Heart right ventricle (tissue), 16 donors: ENCODE measurements at regions not wholly inside any gene's neighbourhood (a gene's known extent, or its start where the extent isn't known, plus 50 kb on each side); places are given as distances from the start of the nearest gene placed in this dataset.

ENCODE experiments used
- ATAC-seq, 8 donors: fragments of 200-7000 bp; cut with Tn5 transposase; one replicate each; pipeline ENCODE4 v1.9.1; 2020; ENCODE audit warnings: mild to moderate bottlenecking in 8 of 8, moderate library complexity in 8 of 8, moderate number of reproducible peaks in 1 of 8
- DNase-seq, 2 donors: peaks; one replicate each; pipeline ENCODE4 v3.0.0-alpha.2; 2020
- H3K27ac ChIP-seq, 10 donors: fragments of 200-600 bp; sonication (generic) in 2 of 10; one replicate each; pipeline versions ENCODE4 v1.5.0 to v1.8.0; 2020 to 2022; ENCODE audit warnings: mild to moderate bottlenecking in 3 of 10
- H3K27me3 ChIP-seq, 7 donors: fragments of 200-600 bp; one replicate each; pipeline ENCODE4 v1.8.0; 2021 to 2022; ENCODE audit warnings: mild to moderate bottlenecking in 2 of 7
- H3K36me3 ChIP-seq, 9 donors: fragments of 200-600 bp; sonication (generic) in 1 of 9; one replicate each; pipeline versions ENCODE4 v1.5.0 to v1.8.0; 2020 to 2022; ENCODE audit warnings: mild to moderate bottlenecking in 2 of 9
- H3K4me1 ChIP-seq, 9 donors: fragments of 200-600 bp; sonication (generic) in 1 of 9; one replicate each; pipeline versions ENCODE4 v1.5.0 to v1.8.0; 2020 to 2022; ENCODE audit warnings: mild to moderate bottlenecking in 4 of 9
- H3K4me3 ChIP-seq, 10 donors: fragments of 200-600 bp; sonication (generic) in 2 of 10; one replicate each; pipeline versions ENCODE4 v1.5.0 to v1.8.0; 2020 to 2022; ENCODE audit warnings: mild to moderate bottlenecking in 7 of 10, moderate library complexity in 2 of 10
- H3K9me3 ChIP-seq, 11 donors: fragments of 200-600 bp in 10 of 11; sonication (generic) in 2 of 11; one replicate each; pipeline versions ENCODE4 v1.5.0 to v1.8.0; 2013 to 2022; ENCODE audit warnings: mild to moderate bottlenecking in 2 of 11, control low read depth in 1 of 11, moderate library complexity in 1 of 11
- CTCF ChIP-seq, 9 donors: fragments of 200-600 bp; sonication (generic) in 2 of 9; IDR thresholded peaks; one replicate each; pipeline versions ENCODE4 v1.5.0 to v1.8.0; 2021 to 2022; ENCODE audit warnings: antibody characterized with exemption in 9 of 9, mild to moderate bottlenecking in 5 of 9, moderate library complexity in 1 of 9
- WGBS, 2 donors: extraction: QIAGEN DNeasy Blood & Tissue Kit; methylation state at CpG; one replicate each; pipeline ENCODE4 v1.1.7; 2013; ENCODE audit warnings: inconsistent platforms in 1 of 2; 5-methylcytosine and 5-hydroxymethylcytosine counted together
- intact Hi-C, 10 donors: fragments of 100-400 bp; cut with DNase I; formaldehyde crosslinking; loops; one replicate each; pipeline versions ENCODE4 v1.11.1 to v1.14.2; 2022
- donor health status: Arrhythmogenic right ventricular cardiomyopathy.
- donor health status: ischemic (EF 13 %, LVEDD 7.1; RV severe dilation, severe dysfunction).
- donor health status: healthy with polysubstance abuse.
- donor health status: DM: no; HTN: yes; CAD: no.
- donor health status: DM: no; HTN: no; CAD: no.
- donor health status: ischemic (EF 25% LVEDD 6.9; RV normal size, moderate dysfunction).
- donor health status: ischemic (EF 25% LVEDD 5.7; RV mildly dilated, moderate dysfunction).
- donor health status: healthy.
- donor health status: DM: yes; HTN: yes; CAD: no.
- donor health status: Ischemic cardiomyopathy.
- donor health status: ischemic (EF 35%, LVEDD 5.7; RV mildly dilated, moderate dysfunction).
- donor health status: nonischemic (EF 11% LVEDD 7.7; RV severe dilation, severe dysfunction).
- donor health status: DM: yes; HTN: yes; CAD: no.
- donor health status: PGD.
- donor health status: ischemic (EF 29% LVEDD 5.4; RV normal size, mild dysfunction).
- donor health status: nonischemic (EF 23%, LVEDD 6.1; RV moderate dilation, normal function).

- H3K4me1 ChIP-seq, result peaks cover 3 to 23% (median 15%) of the 10 kb centered on the region in 9 donors
- no peak for TF ChIP-seq CTCF (IDR thresholded peaks at IDR 0.05)
- no peak for DNase-seq
- H3K36me3 ChIP-seq, result no peaks in the 10 kb centered on the region
- H3K4me3 ChIP-seq, result no peak overlapping the region
- intact Hi-C loops, result no loop called here
- H3K27ac ChIP-seq, result peak overlapping the region in 8 of 10 donors; percentile 4 to 65 (median 40)
- peak in 6 of 8 donors; percentile 21 to 81 (median 46) for ATAC-seq
- H3K9me3 ChIP-seq, result peaks cover 0 to 11% (median 2%) of the 10 kb centered on the region in 11 donors
- no peaks in the 10 kb centered on the region for H3K27me3 ChIP-seq
Measured at GRCh38 chr10:91576096-91576545, 56.8 kb downstream of the PPP1R3C start.

GRCh38 chr10:91575044-91575610, 57.7 kb downstream of the PPP1R3C start:
- H3K27me3 ChIP-seq, result no peaks in the 10 kb centered on the region
- intact Hi-C loops, result no loop called here
- ATAC-seq (peak; percentile 46 to 83 (median 69)), DNase-seq (peak in 1 of 2 donors; percentile 38)
- H3K27ac ChIP-seq, result peak overlapping the region in 9 of 10 donors; percentile 28 to 65 (median 35)
- peaks cover 0 to 3% (median 0%) of the 10 kb centered on the region in 11 donors for H3K9me3 ChIP-seq
- TF ChIP-seq CTCF (IDR thresholded peaks at IDR 0.05), result no peak
- peaks cover 3 to 23% (median 15%) of the 10 kb centered on the region in 9 donors for H3K4me1 ChIP-seq
- no peak overlapping the region for H3K4me3 ChIP-seq
- H3K36me3 ChIP-seq, result no peaks in the 10 kb centered on the region
- 42% methylated on average over 7 of the region's 7 CpGs for WGBS, 2 donors

GRCh38 chr10:91574236-91574635, 58.6 kb downstream of the PPP1R3C start:
- Histone ChIP-seq H3K9me3 (no peaks in the 10 kb centered on the region), H3K4me1 (peaks cover 3 to 23% (median 15%) of the 10 kb centered on the region in 9 donors), H3K4me3 (no peak overlapping the region), H3K27me3 (no peaks in the 10 kb centered on the region), H3K27ac (peak overlapping the region in 1 of 10 donors; percentile 65), H3K36me3 (no peaks in the 10 kb centered on the region)
- no peak for DNase-seq
- 95 to 100% methylated on average over 8 of the region's 8 CpGs for WGBS, 2 donors
- intact Hi-C loops, result no loop called here
- no peak for ATAC-seq
- TF ChIP-seq CTCF (IDR thresholded peaks at IDR 0.05), result no peak

- Histone ChIP-seq H3K27me3 (no peaks in the 10 kb centered on the region), H3K4me3 (no peak overlapping the region), H3K4me1 (peaks cover 3 to 23% (median 15%) of the 10 kb centered on the region in 9 donors), H3K27ac (no peak overlapping the region), H3K36me3 (no peaks in the 10 kb centered on the region), H3K9me3 (no peaks in the 10 kb centered on the region)
- 94 to 97% methylated on average over 3 of the region's 3 CpGs for WGBS, 2 donors
- DNase-seq (no peak), ATAC-seq (no peak)
- intact Hi-C loops, result no loop called here
- TF ChIP-seq CTCF (IDR thresholded peaks at IDR 0.05), result no peak
Measured at GRCh38 chr10:91573320-91573719, 59.6 kb downstream of the PPP1R3C start.
